Spleen (tissue), 11 donors: ENCODE measurements at regions not wholly inside any gene's neighbourhood (a gene's known extent, or its start where the extent isn't known, plus 50 kb on each side); places are given as distances from the start of the nearest gene placed in this dataset.
A peak's percentile ranks its signal among the peaks of the same experiment; 100 is the strongest.

Experiments
- DNase-seq: peaks from one replicate; pipeline ENCODE4 v3.0.0-alpha.2; 2020
- H3K27ac ChIP-seq, 8 donors: fragments of 200-600 bp; sonication (generic) in 7 of 8; 1 replicate in 4 of 8; 2 replicates in 4 of 8; pipeline versions ENCODE4 v1.5.0 to v1.8.0; 2016 to 2021; ENCODE audit warnings: inconsistent platforms in 4 of 8, mild to moderate bottlenecking in 4 of 8, moderate library complexity in 1 of 8
- H3K27me3 ChIP-seq, 7 donors: fragments of 200-600 bp; sonication (generic) in 6 of 7; replicated peaks in 1 of 7; 1 replicate in 4 of 7; 2 replicates in 3 of 7; pipeline versions ENCODE4 v1.5.0 to v1.8.0; 2016 to 2021; ENCODE audit warnings: inconsistent platforms in 3 of 7, mild to moderate bottlenecking in 1 of 7
- H3K36me3 ChIP-seq, 6 donors: fragments of 200-600 bp; sonication (generic) in 5 of 6; 1 replicate in 4 of 6; 2 replicates in 2 of 6; pipeline versions ENCODE4 v1.5.0 to v1.8.0; 2016 to 2021; ENCODE audit warnings: inconsistent platforms in 2 of 6
- H3K4me1 ChIP-seq, 6 donors: fragments of 200-600 bp; sonication (generic) in 5 of 6; 1 replicate in 3 of 6; 2 replicates in 3 of 6; pipeline versions ENCODE4 v1.5.0 to v1.8.0; 2016 to 2021; ENCODE audit warnings: inconsistent platforms in 3 of 6
- H3K4me3 ChIP-seq, 8 donors: fragments of 200-600 bp; sonication (generic) in 7 of 8; 1 replicate in 4 of 8; 2 replicates in 4 of 8; pipeline versions ENCODE4 v1.5.0 to v1.8.0; 2016 to 2021; ENCODE audit warnings: inconsistent platforms in 4 of 8, mild to moderate bottlenecking in 4 of 8, moderate library complexity in 2 of 8
- H3K9me3 ChIP-seq, 8 donors: fragments of 200-600 bp; sonication (generic) in 7 of 8; 1 replicate in 4 of 8; 2 replicates in 4 of 8; pipeline versions ENCODE4 v1.5.0 to v1.8.0; 2016 to 2021; ENCODE audit warnings: inconsistent platforms in 4 of 8
- POLR2A ChIP-seq, 3 donors: fragments of 450-650 bp; IDR thresholded peaks; one replicate each; pipeline ENCODE4 v1.5.1; 2017; ENCODE audit warnings: antibody characterized with exemption in 3 of 3, mild to moderate bottlenecking in 1 of 3
- POLR2AphosphoS5 ChIP-seq, 3 donors: sonication (generic); formaldehyde crosslinking; IDR thresholded peaks; one replicate each; pipeline ENCODE4 v1.5.1; 2017; ENCODE audit warnings: antibody characterized with exemption in 3 of 3
- WGBS, 5 donors: extraction: QIAGEN DNeasy Blood & Tissue Kit in 3 of 5; methylation state at CpG; one replicate each; pipeline versions ENCODE4 v1.1.5 to v1.1.7; 2013 to 2018; 5-methylcytosine and 5-hydroxymethylcytosine counted together
- intact Hi-C: fragments of 100-400 bp; cut with DNase I; formaldehyde crosslinking; loops from one replicate; pipeline ENCODE4 v1.15.0; 2023; ENCODE audit warnings: low total_unique reads
- TF ChIP-seq, protein P1 (sequence below), 11 experiments: fragments of 200-600 bp in 7 of 11; fragments of 450-650 bp in 4 of 11; sonication (generic) in 4 of 11; IDR thresholded peaks in 8 of 11; conservative IDR thresholded peaks in 3 of 11; 1 replicate in 7 of 11; 2 replicates in 4 of 11; pipeline versions ENCODE4 v1.4.0 to v1.8.0; 2016 to 2021; ENCODE audit warnings: antibody characterized with exemption in 11 of 11, inconsistent platforms in 4 of 11, mild to moderate bottlenecking in 1 of 11
- donor health status: healthy with polysubstance abuse.
- donor health status: DM: no; HTN: no; CAD: no; lungs with moderate emphysema.
- donor health status: DM: no; HTN: no; CAD: no.
- donor health status: Bipolar disorder and iron deficiency.
- donor health status: healthy.
- donor health status: DM: no; HTN: no; CAD: no.
- donor health status: DM: yes; HTN: yes; CAD: no.

DNA sequence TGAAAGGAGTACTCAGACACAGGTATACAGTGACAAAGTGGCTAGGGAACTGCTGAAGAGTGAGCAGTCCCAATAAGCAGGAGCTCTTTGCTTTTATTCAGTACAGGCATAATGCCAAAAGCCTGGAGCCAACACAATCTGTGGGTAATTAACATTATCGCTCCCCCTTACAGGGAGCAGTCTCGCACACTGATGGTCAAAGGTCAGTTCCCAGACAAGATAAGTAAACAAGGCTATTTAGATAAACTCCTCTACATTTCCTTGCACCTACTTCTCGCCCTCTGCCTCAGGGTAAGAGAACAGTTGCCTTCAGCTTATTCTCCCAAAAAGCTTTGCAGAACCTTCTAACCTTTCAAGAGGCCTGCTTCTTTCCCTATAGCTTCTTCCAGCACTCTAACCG lies 73.9 kb upstream of the TAF9B start:
- intact Hi-C loops: no loop called here
- H3K27me3 ChIP-seq: no peaks in the 10 kb centered on the region
- DNase-seq: no peak
- 51 to 79% (median 65%) methylated on average over 4 of the region's 4 CpGs for WGBS, 5 donors
- no peaks in the 10 kb centered on the region for H3K36me3 ChIP-seq
- no peak overlapping the region for H3K4me3 ChIP-seq
- H3K4me1 ChIP-seq: no peaks in the 10 kb centered on the region
- H3K9me3 ChIP-seq: peaks cover 0 to 44% (median 18%) of the 10 kb centered on the region in 8 donors
- TF ChIP-seq POLR2AphosphoS5 (IDR thresholded peaks at IDR 0.05) (no peak), POLR2A (IDR thresholded peaks at IDR 0.05) (no peak)
- TF ChIP-seq, protein P1, sequence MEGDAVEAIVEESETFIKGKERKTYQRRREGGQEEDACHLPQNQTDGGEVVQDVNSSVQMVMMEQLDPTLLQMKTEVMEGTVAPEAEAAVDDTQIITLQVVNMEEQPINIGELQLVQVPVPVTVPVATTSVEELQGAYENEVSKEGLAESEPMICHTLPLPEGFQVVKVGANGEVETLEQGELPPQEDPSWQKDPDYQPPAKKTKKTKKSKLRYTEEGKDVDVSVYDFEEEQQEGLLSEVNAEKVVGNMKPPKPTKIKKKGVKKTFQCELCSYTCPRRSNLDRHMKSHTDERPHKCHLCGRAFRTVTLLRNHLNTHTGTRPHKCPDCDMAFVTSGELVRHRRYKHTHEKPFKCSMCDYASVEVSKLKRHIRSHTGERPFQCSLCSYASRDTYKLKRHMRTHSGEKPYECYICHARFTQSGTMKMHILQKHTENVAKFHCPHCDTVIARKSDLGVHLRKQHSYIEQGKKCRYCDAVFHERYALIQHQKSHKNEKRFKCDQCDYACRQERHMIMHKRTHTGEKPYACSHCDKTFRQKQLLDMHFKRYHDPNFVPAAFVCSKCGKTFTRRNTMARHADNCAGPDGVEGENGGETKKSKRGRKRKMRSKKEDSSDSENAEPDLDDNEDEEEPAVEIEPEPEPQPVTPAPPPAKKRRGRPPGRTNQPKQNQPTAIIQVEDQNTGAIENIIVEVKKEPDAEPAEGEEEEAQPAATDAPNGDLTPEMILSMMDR (IDR thresholded peaks at IDR 0.05 in 8 of 11, conservative IDR thresholded peaks at IDR 0.05 in 3 of 11): no peak
- no peak overlapping the region for H3K27ac ChIP-seq

DNA sequence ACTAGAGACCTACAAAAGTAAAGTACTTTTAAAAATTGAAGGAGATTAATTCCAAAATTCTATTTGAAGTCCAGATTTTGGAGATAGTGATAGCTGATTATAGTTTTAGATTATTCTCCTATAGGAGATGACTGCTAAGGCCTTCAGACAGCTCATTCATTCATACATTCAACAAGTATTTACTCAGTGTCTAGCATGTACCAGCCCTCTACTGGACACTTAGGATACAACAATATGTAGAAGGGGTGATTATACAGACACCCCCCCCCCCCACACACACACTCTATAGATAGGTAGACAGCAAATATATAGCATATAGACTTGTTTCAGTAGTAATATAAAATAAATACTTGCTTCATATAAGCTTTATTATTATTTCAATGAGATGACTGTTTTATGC lies 60.4 kb upstream of the TAF9B start:
- TF ChIP-seq POLR2AphosphoS5 (IDR thresholded peaks at IDR 0.05): no peak
- TF ChIP-seq, protein P1 (IDR thresholded peaks at IDR 0.05 in 8 of 11, conservative IDR thresholded peaks at IDR 0.05 in 3 of 11): peak in 7 of 11 experiments; percentile 11 to 33 (median 27)
- TF ChIP-seq POLR2A (IDR thresholded peaks at IDR 0.05): no peak
- intact Hi-C loops: no loop called here
- no peak overlapping the region for H3K4me3 ChIP-seq
- no peaks in the 10 kb centered on the region for H3K27me3 ChIP-seq
- H3K27ac ChIP-seq: no peak overlapping the region
- H3K36me3 ChIP-seq: no peaks in the 10 kb centered on the region
- no peak for DNase-seq
- H3K9me3 ChIP-seq: no peaks in the 10 kb centered on the region
- no peaks in the 10 kb centered on the region for H3K4me1 ChIP-seq
